Left renal cortex interstitium (tissue), 4 donors: ENCODE measurements at regions not wholly inside any gene's neighbourhood (a gene's known extent, or its start where the extent isn't known, plus 50 kb on each side); places are given as distances from the start of the nearest gene placed in this dataset.
"Not testable (repeated sequence)": the region's sequence is repeated elsewhere in the genome, so short reads cannot be mapped to it uniquely, and the experiment has no call there.

Experiments
- DNase-seq, 4 donors: peaks; one replicate each; pipeline ENCODE4 v3.0.0-alpha.2; 2013; ENCODE audit warnings: low read depth in 4 of 4, low spot score in 2 of 4, missing footprints in 1 of 4

- DNase-seq = no peak
Measured at GRCh38 chr7:39824456-39825200, 125.4 kb upstream of the CDK13 start.

GRCh38 chr7:39825401-39825980, 124.6 kb upstream of the CDK13 start:
- DNase-seq = no peak

- DNase-seq = no peak
Measured at GRCh38 chr7:39826166-39826565, 123.9 kb upstream of the CDK13 start.

GRCh38 chr7:39827571-39827970, 122.5 kb upstream of the CDK13 start:
- DNase-seq = no peak

- DNase-seq = no peak
Measured at GRCh38 chr7:39829028-39829427, 121.0 kb upstream of the CDK13 start.

- DNase-seq = no peak
Measured at GRCh38 chr7:39832519-39833085, 117.5 kb upstream of the CDK13 start.

- DNase-seq = peak in 3 of 4 donors; percentile 7 to 34 (median 19)
Measured at GRCh38 chr7:39833180-39833799, 116.8 kb upstream of the CDK13 start.

GRCh38 chr7:39833865-39834634, 116.0 kb upstream of the CDK13 start:
- not testable (repeated sequence) for DNase-seq

GRCh38 chr7:39838326-39838725, 111.7 kb upstream of the CDK13 start:
- peak in 2 of 4 donors; percentile 7 to 27 for DNase-seq

GRCh38 chr7:39845006-39845405, 105.0 kb upstream of the CDK13 start:
- DNase-seq = no peak

- DNase-seq = no peak
Measured at GRCh38 chr7:39847227-39847626, 102.8 kb upstream of the CDK13 start.

GRCh38 chr7:39851466-39852045, 98.5 kb upstream of the CDK13 start:
- DNase-seq = no peak

GRCh38 chr7:39854616-39855324, 95.3 kb upstream of the CDK13 start:
- DNase-seq = not testable (repeated sequence)

GRCh38 chr7:39855325-39855674, 94.8 kb upstream of the CDK13 start:
- DNase-seq = no peak

- DNase-seq = not testable (repeated sequence)
Measured at GRCh38 chr7:39863675-39864322, 86.3 kb upstream of the CDK13 start.

GRCh38 chr7:39869888-39870522, 80.1 kb upstream of the CDK13 start:
- DNase-seq = not testable (repeated sequence)

- not testable (repeated sequence) for DNase-seq
Measured at GRCh38 chr7:39871610-39872009, 78.4 kb upstream of the CDK13 start.

GRCh38 chr7:39880556-39880955, 69.5 kb upstream of the CDK13 start:
- DNase-seq = no peak
